H1 (cell line): ENCODE measurements at regions not wholly inside any gene's neighbourhood (a gene's known extent, or its start where the extent isn't known, plus 50 kb on each side); places are given as distances from the start of the nearest gene placed in this dataset.

ENCODE experiments used
- ATF3 ChIP-seq: IDR thresholded peaks from 2 replicates; pipeline ENCODE4 v1.6.1; 2011; ENCODE audit warnings: low read depth, mild to moderate bottlenecking, low read length; ENCODE audit not compliant: insufficient read depth
- CBX8 ChIP-seq: fragments of 300-800, 300-1000 bp; sonication (generic); IDR thresholded peaks from 2 replicates; pipeline ENCODE4 v1.7.1; 2016; ENCODE audit warnings: low read depth, low read length, borderline replicate concordance
- CREB1 ChIP-seq: IDR thresholded peaks from 2 replicates; pipeline ENCODE4 v1.6.1; 2012; ENCODE audit warnings: inconsistent platforms
- CTCF ChIP-seq, 3 experiments: IDR thresholded peaks; 1 replicate in 2 of 3; 2 replicates in 1 of 3; pipeline versions ENCODE4 v1.5.1 to v1.6.1; 2011; ENCODE audit warnings: low read length in 3 of 3, mild to moderate bottlenecking in 3 of 3, inconsistent platforms in 2 of 3, low read depth in 1 of 3, moderate library complexity in 1 of 3; ENCODE audit not compliant: insufficient read depth in 1 of 3; ENCODE audit errors: control extremely low read depth in 1 of 3
- GABPA ChIP-seq: IDR thresholded peaks from 2 replicates; pipeline ENCODE4 v1.6.1; 2011; ENCODE audit warnings: mild to moderate bottlenecking, low read length, moderate library complexity, borderline replicate concordance; ENCODE audit not compliant: insufficient read depth
- JUND ChIP-seq: IDR thresholded peaks from 2 replicates; pipeline ENCODE4 v1.6.1; 2011; ENCODE audit warnings: mild to moderate bottlenecking, improper control_type of control experiment, low read length
- POLR2AphosphoS5 ChIP-seq: IDR thresholded peaks from 2 replicates; pipeline ENCODE4 v1.6.1; 2011; ENCODE audit warnings: low read depth, low read length
- RNF2 ChIP-seq: fragments of 200-900, 300-1000 bp; sonication (generic); IDR thresholded peaks from 2 replicates; pipeline ENCODE4 v1.7.1; 2016; ENCODE audit warnings: borderline replicate concordance, low read depth, mild to moderate bottlenecking, antibody characterized with exemption, low read length; ENCODE audit not compliant: poor library complexity, severe bottlenecking; ENCODE audit errors: missing control alignments
- SAP30 ChIP-seq: fragments of 300-600 bp; sonication (generic); IDR thresholded peaks from 2 replicates; pipeline ENCODE4 v1.7.1; 2012; ENCODE audit warnings: low read length, moderate library complexity, mild to moderate bottlenecking, inconsistent platforms; ENCODE audit not compliant: insufficient read depth, insufficient replicate concordance

GRCh38 chr15:69526081-69527061, 73.8 kb downstream of the RPLP1 start:
- no peak for TF ChIP-seq SAP30
- no peak for TF ChIP-seq GABPA
- TF ChIP-seq CBX8, result no peak
- TF ChIP-seq CTCF (IDR thresholded peaks at IDR 0.05; ENCODE audit: control extremely low read depth in 1 of 3, insufficient read depth in 1 of 3, low read depth in 1 of 3, low read length in 3 of 3), result no peak
- no peak for TF ChIP-seq JUND
- no peak for TF ChIP-seq ATF3
- no peak for TF ChIP-seq CREB1
- no peak for TF ChIP-seq POLR2AphosphoS5
- no peak for TF ChIP-seq RNF2
